HepG2 (cell line): ENCODE measurements at regions not wholly inside any gene's neighbourhood (a gene's known extent, or its start where the extent isn't known, plus 50 kb on each side); places are given as distances from the start of the nearest gene placed in this dataset.

Experiments used
- ATAC-seq: fragments of 200-7000 bp; cut with Tn5 transposase; 3 replicates; pipeline ENCODE4 v1.9.1; 2020; ENCODE audit warnings: mild to moderate bottlenecking, moderate library complexity
- BruUV-seq: library from RNA; stranded (reverse); fragments of 400-500 nt; replicated peaks from 2 replicates; lab custom pipeline; 2021; lab: Mats Ljungman, UMichigan
- CTCF ChIA-PET: fragments of 300-600 bp; formaldehyde crosslinking; extraction: SDS; loops from one replicate; lab custom pipeline; 2021; ENCODE audit warnings: low total read pairs, inconsistent platforms, low intra/inter-chr PET ratio; lab: Yijun Ruan, JAX
- POLR2A ChIA-PET: fragments of 350-600 bp; sonication (Branson Sonifier 250); formaldehyde crosslinking; loops from one replicate; lab custom pipeline; 2020; ENCODE audit warnings: antibody characterized with exemption, inconsistent platforms; lab: Yijun Ruan, JAX
- DNase-seq: peaks from one replicate; pipeline ENCODE4 v3.0.0-alpha.2; 2015; ENCODE audit warnings: low spot score
- FAIRE-seq: peaks from 3 replicates; lab custom pipeline; 2011; peaks lifted over from hg19 to GRCh38; lab: Jason Lieb, UNC
- H2AFZ ChIP-seq: one replicate; pipeline ENCODE4 v1.6.1; 2011; ENCODE audit warnings: low read length, inconsistent platforms
- H3K27ac ChIP-seq: fragments of 300-600 bp; 3 replicates; pipeline ENCODE4 v1.8.0; 2011; ENCODE audit warnings: mixed run types, mild to moderate bottlenecking, mixed read lengths, low read length, inconsistent platforms; ENCODE audit not compliant: insufficient read depth; ENCODE audit errors: extremely low read length
- H3K27me3 ChIP-seq, 2 experiments: fragments of 200-600 bp in 1 of 2; 2 replicates in 1 of 2; 3 replicates in 1 of 2; pipeline versions ENCODE4 v1.6.0 to v1.8.0; 2011; ENCODE audit warnings: low read length in 2 of 2, mild to moderate bottlenecking in 2 of 2, moderate library complexity in 2 of 2, inconsistent platforms in 1 of 2; ENCODE audit not compliant: insufficient read depth in 2 of 2, control insufficient read depth in 1 of 2
- H3K36me3 ChIP-seq, 2 experiments: fragments of 200-600 bp in 1 of 2; replicated peaks in 1 of 2; 2 replicates in 1 of 2; 3 replicates in 1 of 2; pipeline versions ENCODE4 v1.5.1 to v1.8.0; 2011; ENCODE audit warnings: low read length in 2 of 2, inconsistent platforms in 1 of 2; ENCODE audit not compliant: insufficient read depth in 2 of 2, control insufficient read depth in 1 of 2
- H3K4me1 ChIP-seq: 2 replicates; pipeline ENCODE4 v1.5.1; 2012; ENCODE audit warnings: low read length, inconsistent platforms; ENCODE audit not compliant: insufficient read depth
- H3K4me2 ChIP-seq: 2 replicates; pipeline ENCODE4 v1.6.0; 2011; ENCODE audit warnings: low read depth, low read length, inconsistent platforms
- H3K4me3 ChIP-seq, 3 experiments: fragments of 200-600 bp in 1 of 3; sonication (generic), shearing (Covaris generic) in 1 of 3; replicated peaks in 1 of 3; 2 replicates each; pipeline ENCODE4 v1.5.1; 2011 to 2016; ENCODE audit warnings: low read length in 3 of 3, inconsistent platforms in 2 of 3, low read depth in 2 of 3, mild to moderate bottlenecking in 2 of 3, control low read depth in 1 of 3, mixed read lengths in 1 of 3; ENCODE audit not compliant: insufficient read depth in 1 of 3
- H3K79me2 ChIP-seq: one replicate; pipeline ENCODE4 v1.6.1; 2011; ENCODE audit warnings: low read length, inconsistent platforms; ENCODE audit not compliant: insufficient read depth
- H3K9ac ChIP-seq: 2 replicates; pipeline ENCODE4 v1.6.0; 2011; ENCODE audit warnings: mild to moderate bottlenecking, low read depth, low read length, inconsistent platforms; ENCODE audit not compliant: insufficient read depth
- H3K9me3 ChIP-seq: 2 replicates; pipeline ENCODE4 v1.5.1; 2012; ENCODE audit warnings: mild to moderate bottlenecking, low read length
- H4K20me1 ChIP-seq: 2 replicates; pipeline ENCODE4 v1.6.0; 2011; ENCODE audit warnings: inconsistent platforms, mild to moderate bottlenecking, low read length, moderate library complexity; ENCODE audit not compliant: insufficient read depth
- CENPX ChIP-seq: sonication (generic); formaldehyde crosslinking; IDR thresholded peaks from 2 replicates; pipeline ENCODE4 v1.9.0; 2021; ENCODE audit warnings: mild to moderate bottlenecking, missing genetic modification reagents, moderate library complexity
- MAFF ChIP-seq: IDR thresholded peaks from 2 replicates; pipeline ENCODE4 v1.6.1; 2011; ENCODE audit warnings: low read depth, low read length, improper control_type of control experiment
- MAFK ChIP-seq, 2 experiments: IDR thresholded peaks in 1 of 2; conservative IDR thresholded peaks in 1 of 2; 2 replicates each; pipeline ENCODE4 v1.6.1; 2011; ENCODE audit warnings: improper control_type of control experiment in 2 of 2, low read length in 2 of 2
- NPAS2 ChIP-seq: sonication (generic); formaldehyde crosslinking; IDR thresholded peaks from 2 replicates; pipeline ENCODE4 v1.8.0; 2022; ENCODE audit warnings: mild to moderate bottlenecking, missing genetic modification reagents, borderline replicate concordance
- PRDM4 ChIP-seq: sonication (generic); formaldehyde crosslinking; IDR thresholded peaks from 2 replicates; pipeline ENCODE4 v1.9.0; 2021; ENCODE audit warnings: missing genetic modification reagents, borderline replicate concordance
- SOX13 ChIP-seq, 3 experiments: fragments of 450-650 bp in 1 of 3; sonication (generic) in 1 of 3; formaldehyde crosslinking in 1 of 3; IDR thresholded peaks in 2 of 3; conservative IDR thresholded peaks in 1 of 3; 2 replicates each; pipeline versions ENCODE4 v1.5.0 to v1.6.1; 2016 to 2020; ENCODE audit warnings: antibody characterized with exemption in 1 of 3, mild to moderate bottlenecking in 1 of 3, missing compliant biosample characterization in 1 of 3, missing genetic modification reagents in 1 of 3, moderate library complexity in 1 of 3
- TP53 ChIP-seq: sonication (generic); formaldehyde crosslinking; conservative IDR thresholded peaks from 2 replicates; pipeline ENCODE4 v1.4.0; 2020; ENCODE audit warnings: missing genetic modification reagents
- ZFP36L1 ChIP-seq: sonication (generic); formaldehyde crosslinking; IDR thresholded peaks from 2 replicates; pipeline ENCODE4 v1.8.0; 2022; ENCODE audit warnings: mild to moderate bottlenecking, missing genetic modification reagents, moderate library complexity
- ZMAT3 ChIP-seq: sonication (generic); formaldehyde crosslinking; conservative IDR thresholded peaks from 2 replicates; pipeline ENCODE4 v1.7.0; 2021; ENCODE audit warnings: missing genetic modification reagents
- ZNF333 ChIP-seq: sonication (generic); formaldehyde crosslinking; IDR thresholded peaks from 2 replicates; pipeline ENCODE4 v1.4.0; 2020; ENCODE audit warnings: mild to moderate bottlenecking, missing genetic modification reagents, borderline replicate concordance
- ZNF564 ChIP-seq: sonication (generic); formaldehyde crosslinking; IDR thresholded peaks from 2 replicates; pipeline ENCODE4 v1.8.1; 2023; ENCODE audit warnings: mild to moderate bottlenecking, missing genetic modification reagents
- ZNF597 ChIP-seq: sonication (generic); formaldehyde crosslinking; IDR thresholded peaks from 2 replicates; pipeline ENCODE4 v1.5.0; 2020; ENCODE audit warnings: missing genetic modification reagents
- WGBS: methylation state at CpG from one replicate; pipeline ENCODE4 v1.1.6; 2017; ENCODE audit warnings: low lambda C conversion rate; 5-methylcytosine and 5-hydroxymethylcytosine counted together
- in situ Hi-C: cut with HindIII; loops from 2 replicates; pipeline ENCODE4 v1.10.0; 2017; ENCODE audit warnings: low pct_unique_long_range_greater_than_20kb; ENCODE audit not compliant: extremely low pct_ligation_motif_present
- intact Hi-C: fragments of 100-400 bp; cut with micrococcal nuclease; formaldehyde crosslinking; loops from one replicate; pipeline ENCODE4 v1.10.0; 2022; ENCODE audit not compliant: unreplicated experiment

GRCh38 chr12:23168459-23168858 lies 543.5 kb downstream of the ETNK1 start:
- Histone ChIP-seq H3K27me3 (no peaks in the 10 kb centered on the region), H3K27ac (no peak overlapping the region), H3K4me2 (no peak overlapping the region), H3K9ac (no peak overlapping the region), H3K4me3 (no peak overlapping the region), H4K20me1 (no peaks in the 10 kb centered on the region), H2AFZ (no peak overlapping the region), H3K79me2 (no peaks in the 10 kb centered on the region), H3K4me1 (no peaks in the 10 kb centered on the region), H3K9me3 (no peaks in the 10 kb centered on the region), H3K36me3 (no peaks in the 10 kb centered on the region)
- no TSS peak for BruUV-seq
- no peak for ATAC-seq
- no peak for TF ChIP-seq TP53
- peak; percentile 77 for TF ChIP-seq MAFF
- TF ChIP-seq ZMAT3 (CRISPR knock-in tag), result no peak
- peak in 1 of 2 experiments; percentile 78; a peak in 3 of 4 replicates for TF ChIP-seq MAFK (conservative IDR thresholded peaks at IDR 0.05 in 1 of 2, IDR thresholded peaks at IDR 0.05 in 1 of 2; ENCODE audit: low read length in 2 of 2)
- TF ChIP-seq CENPX (CRISPR knock-in tag), result no peak
- intact Hi-C loops (no loop called here), in situ Hi-C loops (no loop called here)
- CTCF ChIA-PET, result no interaction called here
- FAIRE-seq, result no peak
- POLR2A ChIA-PET, result no interaction called here
- no peak for DNase-seq
- 2% methylated on average over 2 of the region's 2 CpGs for WGBS

GRCh38 chr12:23169012-23169695 lies 544.2 kb downstream of the ETNK1 start:
- FAIRE-seq (no peak), DNase-seq (no peak), ATAC-seq (no peak)
- intact Hi-C loops (no loop called here), in situ Hi-C loops (no loop called here)
- Histone ChIP-seq H4K20me1 (no peaks in the 10 kb centered on the region), H3K4me1 (no peaks in the 10 kb centered on the region), H3K36me3 (no peaks in the 10 kb centered on the region), H3K9me3 (no peaks in the 10 kb centered on the region), H3K4me2 (no peak overlapping the region), H3K27me3 (no peaks in the 10 kb centered on the region), H3K4me3 (no peak overlapping the region), H3K27ac (no peak overlapping the region), H3K79me2 (no peaks in the 10 kb centered on the region), H2AFZ (no peak overlapping the region), H3K9ac (no peak overlapping the region)
- ChIA-PET CTCF (no interaction called here), POLR2A (no interaction called here)
- BruUV-seq, result no TSS peak
- WGBS, result 46% methylated on average over 4 of the region's 4 CpGs
- no peak for TF ChIP-seq PRDM4 (CRISPR knock-in tag)
- TF ChIP-seq MAFF, result peak; percentile 61
- peak in 1 of 2 experiments; percentile 78; a peak in 2 of 4 replicates for TF ChIP-seq MAFK (conservative IDR thresholded peaks at IDR 0.05 in 1 of 2, IDR thresholded peaks at IDR 0.05 in 1 of 2; ENCODE audit: low read length in 2 of 2)
- no peak for TF ChIP-seq ZFP36L1
- no peak for TF ChIP-seq SOX13 (IDR thresholded peaks at IDR 0.05)
- TF ChIP-seq SOX13 (CRISPR knock-in tag; conservative IDR thresholded peaks at IDR 0.05 in 1 of 2, IDR thresholded peaks at IDR 0.05 in 1 of 2), result no peak
- no peak for TF ChIP-seq NPAS2 (CRISPR knock-in tag)
- TF ChIP-seq ZNF333 (CRISPR knock-in tag), result no peak
- TF ChIP-seq ZNF597 (CRISPR knock-in tag), result no peak
- no peak for TF ChIP-seq ZNF564 (CRISPR knock-in tag)
